H9 (cell line): ENCODE measurements at regions not wholly inside any gene's neighbourhood (a gene's known extent, or its start where the extent isn't known, plus 50 kb on each side); places are given as distances from the start of the nearest gene placed in this dataset.

Experiments used
- DNase-seq: peaks from one replicate; pipeline ENCODE4 v3.0.0-alpha.2; 2017
- H2AFZ ChIP-seq: one replicate; pipeline ENCODE4 v1.6.1; 2013; ENCODE audit warnings: mild to moderate bottlenecking, low read length, control low read depth, moderate library complexity
- H2AK5ac ChIP-seq: 2 replicates; pipeline ENCODE4 v1.6.1; 2013; ENCODE audit warnings: low read length, control low read depth, mixed read lengths; ENCODE audit not compliant: insufficient read length
- H2BK120ac ChIP-seq: one replicate; pipeline ENCODE4 v1.6.1; 2013; ENCODE audit warnings: low read depth, mild to moderate bottlenecking, low read length, control low read depth, inconsistent platforms; ENCODE audit not compliant: poor library complexity, severe bottlenecking
- H2BK12ac ChIP-seq: 2 replicates; pipeline ENCODE4 v1.6.1; 2013; ENCODE audit warnings: low read length, control low read depth, mixed read lengths, low read depth; ENCODE audit not compliant: insufficient read length
- H2BK15ac ChIP-seq: 2 replicates; pipeline ENCODE4 v1.6.1; 2013; ENCODE audit warnings: low read depth, low read length, control low read depth
- H2BK20ac ChIP-seq: one replicate; pipeline ENCODE4 v1.6.1; 2013; ENCODE audit warnings: low read depth, mild to moderate bottlenecking, low read length, control low read depth, inconsistent platforms; ENCODE audit not compliant: poor library complexity, severe bottlenecking
- H2BK5ac ChIP-seq: 2 replicates; pipeline ENCODE4 v1.6.1; 2013; ENCODE audit warnings: low read length, control low read depth, mixed read lengths; ENCODE audit not compliant: insufficient read length
- H3K14ac ChIP-seq: 2 replicates; pipeline ENCODE4 v1.6.1; 2013; ENCODE audit warnings: low read length, control low read depth; ENCODE audit not compliant: insufficient read depth
- H3K18ac ChIP-seq: 2 replicates; pipeline ENCODE4 v1.6.1; 2013; ENCODE audit warnings: low read depth, mild to moderate bottlenecking, mixed read lengths, low read length, control low read depth; ENCODE audit not compliant: insufficient read length
- H3K23ac ChIP-seq: 2 replicates; pipeline ENCODE4 v1.6.1; 2013; ENCODE audit warnings: low read length, control low read depth, mixed read lengths, low read depth; ENCODE audit not compliant: insufficient read length
- H3K23me2 ChIP-seq: 2 replicates; pipeline ENCODE4 v1.6.1; 2013; ENCODE audit warnings: low read depth, mild to moderate bottlenecking, mixed read lengths, low read length, control low read depth; ENCODE audit not compliant: insufficient read length, poor library complexity, severe bottlenecking
- H3K27ac ChIP-seq: 2 replicates; pipeline ENCODE4 v1.5.1; 2013; ENCODE audit warnings: low read length, control low read depth, mixed read lengths, low read depth; ENCODE audit not compliant: insufficient read length
- H3K27me3 ChIP-seq: 2 replicates; pipeline ENCODE4 v1.6.1; 2013; ENCODE audit warnings: low read length, control low read depth, inconsistent platforms; ENCODE audit not compliant: insufficient read depth
- H3K4ac ChIP-seq: 2 replicates; pipeline ENCODE4 v1.6.1; 2013; ENCODE audit warnings: low read depth, mild to moderate bottlenecking, control low read depth, inconsistent platforms, low read length, moderate library complexity
- H3K4me1 ChIP-seq: 2 replicates; pipeline ENCODE4 v1.6.1; 2013; ENCODE audit warnings: low read length, control low read depth, inconsistent platforms; ENCODE audit not compliant: insufficient read depth
- H3K4me2 ChIP-seq: 2 replicates; pipeline ENCODE4 v1.6.1; 2013; ENCODE audit warnings: low read length, control low read depth, mixed read lengths; ENCODE audit not compliant: insufficient read length, insufficient read depth
- H3K56ac ChIP-seq: 2 replicates; pipeline ENCODE4 v1.6.1; 2013; ENCODE audit warnings: low read depth, mild to moderate bottlenecking, mixed read lengths, low read length, control low read depth; ENCODE audit not compliant: insufficient read length
- H3K79me1 ChIP-seq: 2 replicates; pipeline ENCODE4 v1.6.1; 2013; ENCODE audit warnings: low read depth, mild to moderate bottlenecking, moderate library complexity, low read length, control low read depth, inconsistent platforms; ENCODE audit not compliant: insufficient read depth, poor library complexity, severe bottlenecking
- H3K79me2 ChIP-seq: 2 replicates; pipeline ENCODE4 v1.6.1; 2013; ENCODE audit warnings: low read length, control low read depth, inconsistent platforms; ENCODE audit not compliant: insufficient read depth
- H3K9ac ChIP-seq: 2 replicates; pipeline ENCODE4 v1.6.1; 2013; ENCODE audit warnings: low read length, control low read depth, mixed read lengths; ENCODE audit not compliant: insufficient read length; ENCODE audit errors: extremely low read depth
- H3K9me3 ChIP-seq: one replicate; pipeline ENCODE4 v1.6.1; 2013; ENCODE audit warnings: low read depth, low read length, inconsistent platforms; ENCODE audit not compliant: control insufficient read depth
- H3T11ph ChIP-seq: one replicate; pipeline ENCODE4 v1.6.1; 2013; ENCODE audit warnings: mild to moderate bottlenecking, low read length, control low read depth, inconsistent platforms
- H4K20me1 ChIP-seq: one replicate; pipeline ENCODE4 v1.6.1; 2013; ENCODE audit not compliant: control insufficient read depth, insufficient read length, insufficient read depth
- H4K5ac ChIP-seq: 2 replicates; pipeline ENCODE4 v1.6.1; 2013; ENCODE audit warnings: low read depth, mild to moderate bottlenecking, mixed read lengths, low read length, control low read depth; ENCODE audit not compliant: insufficient read length
- H4K8ac ChIP-seq: replicated peaks from 2 replicates; pipeline ENCODE4 v1.6.1; 2013; ENCODE audit warnings: low read length, control low read depth, mixed read lengths, low read depth; ENCODE audit not compliant: insufficient read length
- H4K91ac ChIP-seq: 2 replicates; pipeline ENCODE4 v1.6.1; 2013; ENCODE audit warnings: low read depth, mild to moderate bottlenecking, moderate library complexity, mixed read lengths, low read length, control low read depth; ENCODE audit not compliant: insufficient read length
- H3K27ac Mint-ChIP-seq, 3 experiments: 2 replicates in 2 of 3; 3 replicates in 1 of 3; pipeline ENCODE4 v1.8.0; 2020 to 2021; ENCODE audit warnings: mixed read lengths in 3 of 3, mild to moderate bottlenecking in 1 of 3, moderate library complexity in 1 of 3
- H3K27me3 Mint-ChIP-seq: 2 replicates; pipeline ENCODE4 v1.8.0; 2021; ENCODE audit warnings: low read depth, mild to moderate bottlenecking, moderate library complexity, mixed read lengths
- H3K36me3 Mint-ChIP-seq, 3 experiments: 2 replicates in 2 of 3; 3 replicates in 1 of 3; pipeline ENCODE4 v1.8.0; 2020 to 2021; ENCODE audit warnings: low read depth in 3 of 3, mixed read lengths in 3 of 3; ENCODE audit not compliant: insufficient read depth in 1 of 3
- H3K4me1 Mint-ChIP-seq, 2 experiments: 2 replicates each; pipeline ENCODE4 v1.8.0; 2020; ENCODE audit warnings: mixed read lengths in 2 of 2
- H3K4me3 Mint-ChIP-seq, 2 experiments: 2 replicates in 1 of 2; 3 replicates in 1 of 2; pipeline ENCODE4 v1.8.0; 2020 to 2021; ENCODE audit warnings: mild to moderate bottlenecking in 2 of 2, mixed read lengths in 2 of 2, moderate library complexity in 1 of 2
- H3K9me3 Mint-ChIP-seq, 2 experiments: 2 replicates in 1 of 2; 3 replicates in 1 of 2; pipeline ENCODE4 v1.8.0; 2020; ENCODE audit warnings: mild to moderate bottlenecking in 2 of 2, mixed read lengths in 2 of 2, moderate library complexity in 1 of 2
- WGBS: extraction: QIAGEN DNeasy Blood & Tissue Kit; methylation state at CpG from one replicate; pipeline ENCODE4 v1.1.7; 2013; ENCODE audit warnings: missing lambda C conversion rate, low lambda C conversion rate, mixed read lengths; ENCODE audit not compliant: insufficient read length; ENCODE audit errors: extremely low coverage; 5-methylcytosine and 5-hydroxymethylcytosine counted together
- TF ChIP-seq, protein P1 (sequence below): fragments of 200-600 bp; sonication (generic); conservative IDR thresholded peaks from 3 replicates; pipeline ENCODE4 v1.8.0; 2021; ENCODE audit warnings: antibody characterized with exemption, mild to moderate bottlenecking

DNA sequence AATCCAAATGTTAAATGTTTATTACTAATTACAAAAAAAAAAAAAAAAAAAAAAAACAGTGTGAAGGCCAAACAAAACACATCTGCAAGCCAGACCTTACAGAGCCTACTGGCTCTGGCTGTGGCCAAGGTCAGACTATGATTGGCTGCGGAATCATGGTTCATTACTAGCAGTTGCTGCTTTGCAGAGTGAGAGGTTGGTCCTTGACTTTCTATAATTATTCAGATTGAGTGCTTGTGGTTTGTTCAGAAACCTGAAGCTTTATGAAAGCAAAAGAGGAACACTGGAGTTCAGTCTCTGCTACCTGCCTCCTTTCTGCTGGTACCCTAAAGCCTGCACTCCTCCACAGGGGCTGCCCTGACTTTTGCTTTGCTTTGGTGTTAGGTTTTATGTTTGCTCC, 550.9 kb downstream of the BCL11B start:
- WGBS = no CpG with 5 or more reads among the region's 1 CpG
- H4K20me1 ChIP-seq = no peaks in the 10 kb centered on the region
- H3K36me3 Mint-ChIP-seq = no peaks in the 10 kb centered on the region; a peak in 2 of 7 replicates

More for the DNA sequence above, 550.9 kb downstream of the BCL11B start:
- no peak overlapping the region for H3K23ac ChIP-seq
- H2BK15ac ChIP-seq = no peak overlapping the region
- no peak overlapping the region for H2BK5ac ChIP-seq
- no peak overlapping the region for H2BK12ac ChIP-seq
- Mint-ChIP-seq H3K4me1 (peaks cover 34% of the 10 kb centered on the region in 2 experiments), H3K9me3 (peaks cover 0 to 3% of the 10 kb centered on the region in 2 experiments; a peak in 2 of 5 replicates), H3K27ac (no peak overlapping the region), H3K4me3 (no peak overlapping the region), H3K27me3 (peaks cover 2% of the 10 kb centered on the region)
- H3K79me1 ChIP-seq = no peaks in the 10 kb centered on the region
- H3K14ac ChIP-seq = no peak overlapping the region
- H3K4me1 ChIP-seq = 0 out of 2 replicates have a peak, but pooled peaks cover 3% of the 10 kb centered on the region
- TF ChIP-seq, protein P1, sequence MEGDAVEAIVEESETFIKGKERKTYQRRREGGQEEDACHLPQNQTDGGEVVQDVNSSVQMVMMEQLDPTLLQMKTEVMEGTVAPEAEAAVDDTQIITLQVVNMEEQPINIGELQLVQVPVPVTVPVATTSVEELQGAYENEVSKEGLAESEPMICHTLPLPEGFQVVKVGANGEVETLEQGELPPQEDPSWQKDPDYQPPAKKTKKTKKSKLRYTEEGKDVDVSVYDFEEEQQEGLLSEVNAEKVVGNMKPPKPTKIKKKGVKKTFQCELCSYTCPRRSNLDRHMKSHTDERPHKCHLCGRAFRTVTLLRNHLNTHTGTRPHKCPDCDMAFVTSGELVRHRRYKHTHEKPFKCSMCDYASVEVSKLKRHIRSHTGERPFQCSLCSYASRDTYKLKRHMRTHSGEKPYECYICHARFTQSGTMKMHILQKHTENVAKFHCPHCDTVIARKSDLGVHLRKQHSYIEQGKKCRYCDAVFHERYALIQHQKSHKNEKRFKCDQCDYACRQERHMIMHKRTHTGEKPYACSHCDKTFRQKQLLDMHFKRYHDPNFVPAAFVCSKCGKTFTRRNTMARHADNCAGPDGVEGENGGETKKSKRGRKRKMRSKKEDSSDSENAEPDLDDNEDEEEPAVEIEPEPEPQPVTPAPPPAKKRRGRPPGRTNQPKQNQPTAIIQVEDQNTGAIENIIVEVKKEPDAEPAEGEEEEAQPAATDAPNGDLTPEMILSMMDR = no peak
- H3T11ph ChIP-seq = no peak overlapping the region
- H3K27ac ChIP-seq = no peak overlapping the region
- H3K79me2 ChIP-seq = no peaks in the 10 kb centered on the region
- H4K8ac ChIP-seq = no peak overlapping the region
- DNase-seq = no peak
- no peak overlapping the region for H2BK120ac ChIP-seq
- H4K91ac ChIP-seq = no peak overlapping the region
- H2AK5ac ChIP-seq = no peak overlapping the region
- no peak overlapping the region for H3K56ac ChIP-seq
- no peaks in the 10 kb centered on the region for H3K27me3 ChIP-seq
- no peak overlapping the region for H3K9ac ChIP-seq
- no peak overlapping the region for H2BK20ac ChIP-seq
- no peak overlapping the region for H3K4ac ChIP-seq
- H3K23me2 ChIP-seq = no peaks in the 10 kb centered on the region
- H2AFZ ChIP-seq = no peak overlapping the region
- no peak overlapping the region for H4K5ac ChIP-seq
- H3K9me3 ChIP-seq = no peaks in the 10 kb centered on the region
- no peak overlapping the region for H3K18ac ChIP-seq
- no peak overlapping the region for H3K4me2 ChIP-seq
